Activated CD4-positive, alpha-beta T cell treated with anti-CD3 and anti-CD28 coated beads, Interleukin-2, Interleukin-6, amounts not matched to agents 100 ng/mL and 50 ng/mL, durations not matched to agents 16 hours and 8 hours (primary cell): ENCODE measurements at regions not wholly inside any gene's neighbourhood (a gene's known extent, or its start where the extent isn't known, plus 50 kb on each side); places are given as distances from the start of the nearest gene placed in this dataset.
"Not testable (repeated sequence)": the region's sequence is repeated elsewhere in the genome, so short reads cannot be mapped to it uniquely, and the experiment has no call there.

Source experiments
- DNase-seq: peaks from one replicate; pipeline ENCODE4 v3.0.0-alpha.2; 2020

DNA sequence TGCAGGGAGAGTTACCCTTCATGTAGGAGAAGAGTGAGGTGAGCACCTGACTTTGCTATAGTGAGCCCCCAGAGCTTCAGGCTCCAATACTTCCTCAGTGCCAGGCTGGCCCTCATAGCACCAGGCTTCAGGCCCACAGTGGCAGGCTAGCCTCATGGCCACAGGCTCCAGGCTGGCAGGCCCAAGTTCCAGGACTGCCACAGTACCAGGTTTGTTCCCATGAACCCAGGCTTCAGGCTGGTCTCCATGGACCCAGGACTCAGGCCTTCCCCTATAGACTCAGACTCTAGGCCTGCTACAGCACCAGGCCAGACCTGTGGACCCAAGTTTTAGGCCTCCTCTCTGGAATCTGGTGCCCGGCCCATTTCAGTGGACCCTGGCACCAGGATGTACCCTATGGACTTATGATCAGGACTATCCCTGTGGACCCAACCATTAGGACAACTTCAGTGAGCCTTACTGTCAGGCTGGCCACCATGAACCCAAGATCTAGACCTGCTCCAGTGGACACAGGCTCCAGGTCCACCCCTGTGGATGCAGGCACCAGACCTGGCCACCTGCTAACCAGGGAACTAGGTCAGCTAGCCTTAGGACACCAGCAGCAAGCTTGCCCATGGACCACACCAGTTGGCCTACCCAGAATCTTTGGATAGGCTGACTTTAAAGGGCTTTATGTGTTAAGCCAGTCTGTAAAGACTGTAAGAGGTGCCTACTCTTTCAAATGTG is 658.2 kb downstream of the KLHL13 start:
- DNase-seq = no peak

DNA sequence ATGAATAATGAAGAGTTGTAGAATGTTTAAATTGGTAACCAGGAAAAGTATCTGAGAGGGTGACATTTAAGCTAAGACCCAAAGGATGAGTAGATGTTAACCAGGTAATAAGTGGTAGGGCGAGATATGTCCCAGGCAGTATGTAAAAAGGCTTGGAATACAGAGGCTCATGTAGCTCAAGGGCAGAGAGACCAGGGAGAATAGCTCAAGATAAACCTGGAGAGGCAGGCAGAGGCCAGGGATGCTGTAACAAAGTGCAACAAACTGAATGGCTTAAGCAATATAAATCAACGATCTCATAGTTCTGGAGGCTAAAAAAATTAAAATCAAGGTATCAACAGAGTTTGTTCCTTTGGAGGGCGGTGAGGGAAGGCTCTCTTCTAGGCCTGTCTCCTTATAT is 660.8 kb downstream of the KLHL13 start:
- DNase-seq = no peak

DNA sequence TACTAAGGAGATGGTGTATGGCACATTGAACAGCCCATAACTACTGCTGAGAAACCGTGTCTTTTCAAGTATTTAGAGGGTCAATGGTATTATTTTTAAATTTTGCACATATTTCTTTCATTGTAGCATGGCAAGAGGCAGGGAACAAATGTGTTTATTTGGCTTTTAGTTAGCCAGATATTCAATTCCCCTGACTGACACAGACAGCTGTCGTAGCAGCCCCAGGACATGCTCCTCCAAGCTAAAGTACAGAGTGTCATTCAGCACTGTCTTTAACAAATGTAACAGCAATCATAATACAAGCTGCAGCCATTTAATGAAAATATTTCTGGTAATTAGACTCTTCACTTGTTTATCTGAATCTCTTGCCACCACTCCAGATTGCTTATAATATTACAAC is 687.1 kb downstream of the KLHL13 start:
- DNase-seq = no peak

GRCh38 chrX:117407449-117408150 is 709.0 kb downstream of the KLHL13 start:
- no peak for DNase-seq

DNA sequence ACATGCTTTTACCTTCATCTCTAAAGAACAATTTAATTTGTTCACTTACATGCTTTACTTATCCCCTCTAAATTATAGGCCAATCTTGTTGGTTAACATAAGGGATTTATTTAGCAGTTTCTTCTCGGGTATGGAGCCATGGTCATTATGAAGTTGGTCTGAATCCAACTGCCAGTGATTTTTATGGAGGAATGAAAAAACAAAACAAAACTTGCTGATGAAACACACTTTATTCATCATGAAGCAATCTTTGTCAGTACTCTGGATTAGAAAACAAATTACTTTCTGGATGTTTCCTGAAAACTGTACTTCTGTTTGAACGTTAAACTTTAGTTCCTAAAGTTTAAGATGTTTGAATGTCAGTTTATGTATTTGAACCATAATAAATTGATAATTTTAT is 715.8 kb downstream of the KLHL13 start:
- DNase-seq = no peak

DNA sequence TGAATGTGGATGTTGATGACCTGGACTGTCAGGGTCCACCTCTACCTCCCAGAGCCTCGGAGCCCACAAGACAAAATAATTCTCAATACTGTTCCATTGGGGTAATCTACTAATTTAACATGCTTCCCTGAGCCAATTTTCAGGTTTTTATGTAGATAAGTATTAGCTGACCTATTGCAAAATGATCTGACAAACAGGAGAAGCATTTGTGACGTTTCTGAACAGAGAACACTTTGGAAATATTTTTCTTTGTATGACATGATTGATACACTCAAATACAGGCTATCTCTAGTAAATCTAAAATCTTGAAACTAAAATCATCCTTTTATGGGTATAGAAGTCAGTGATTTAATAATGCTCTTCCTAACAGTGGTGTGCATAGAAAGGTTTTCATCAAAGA is 716.6 kb downstream of the KLHL13 start:
- DNase-seq = no peak

DNA sequence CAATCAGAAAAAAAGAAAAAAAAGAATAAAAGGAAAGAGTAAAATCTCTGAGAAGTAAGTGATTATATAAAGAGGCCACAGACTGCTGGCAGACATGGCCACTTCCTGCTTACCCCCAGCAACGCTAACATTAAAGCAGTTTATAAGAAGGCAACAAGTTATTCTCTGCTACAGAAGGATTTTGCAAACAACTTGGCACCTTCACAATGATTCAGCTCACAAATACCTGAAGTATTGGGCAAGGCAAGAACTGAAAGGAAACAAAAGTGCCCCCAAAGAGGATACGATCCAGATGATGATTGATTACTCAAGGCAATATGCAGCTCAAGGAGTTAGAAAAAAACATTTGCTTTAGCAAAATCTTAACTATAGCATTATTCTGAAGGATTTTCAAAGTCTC is 718.8 kb downstream of the KLHL13 start:
- DNase-seq = no peak

DNA sequence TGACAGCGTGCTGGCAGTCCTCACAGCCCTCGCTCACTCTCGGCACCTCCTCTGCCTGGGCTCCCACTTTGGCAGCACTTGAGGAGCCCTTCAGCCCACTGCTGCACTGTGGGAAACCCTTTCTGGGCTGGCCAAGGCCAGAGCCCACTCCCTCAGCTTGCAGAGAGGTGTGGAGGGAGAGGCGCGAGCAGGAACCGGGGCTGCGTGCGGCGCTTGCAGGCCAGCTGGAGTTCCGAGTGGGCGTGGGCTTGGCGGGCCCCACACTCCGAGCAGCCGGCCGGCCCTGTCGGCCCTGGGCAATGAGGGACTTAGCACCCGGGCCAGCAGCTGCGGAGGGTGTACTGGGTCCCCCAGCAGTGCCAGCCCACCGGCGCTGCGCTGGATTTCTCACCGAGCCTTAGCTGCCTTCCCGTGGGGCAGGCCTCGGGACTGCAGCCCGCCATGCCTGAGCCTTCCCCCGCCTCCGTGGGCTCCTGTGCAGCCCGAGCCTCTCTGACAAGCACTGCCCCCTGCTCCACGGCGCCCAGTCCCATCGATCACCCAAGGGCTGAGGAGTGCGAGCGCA is 722.0 kb downstream of the KLHL13 start:
- not testable (repeated sequence) for DNase-seq

GRCh38 chrX:117392360-117392759 is 724.2 kb downstream of the KLHL13 start:
- not testable (repeated sequence) for DNase-seq

DNA sequence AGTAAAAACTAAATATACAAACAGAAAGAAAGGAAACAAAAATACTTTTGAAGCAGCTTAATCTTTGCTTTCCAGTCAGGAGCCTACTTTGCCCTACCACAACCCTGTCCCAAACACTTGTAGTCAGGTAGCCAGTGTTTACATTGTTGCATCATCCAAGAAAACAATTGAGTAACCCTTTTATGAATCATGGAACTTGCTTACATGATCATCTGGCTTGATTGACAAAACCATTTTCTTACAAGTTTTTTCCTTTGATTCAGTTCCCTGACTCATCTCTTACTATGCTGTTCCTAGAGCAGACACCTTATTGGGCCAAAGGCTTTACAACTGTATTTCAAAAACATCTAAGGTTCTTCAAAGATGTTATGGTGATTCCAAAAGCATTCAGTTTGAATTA is 740.1 kb downstream of the KLHL13 start:
- DNase-seq = no peak

GRCh38 chrX:117335209-117335608 is 781.4 kb downstream of the KLHL13 start:
- no peak for DNase-seq

DNA sequence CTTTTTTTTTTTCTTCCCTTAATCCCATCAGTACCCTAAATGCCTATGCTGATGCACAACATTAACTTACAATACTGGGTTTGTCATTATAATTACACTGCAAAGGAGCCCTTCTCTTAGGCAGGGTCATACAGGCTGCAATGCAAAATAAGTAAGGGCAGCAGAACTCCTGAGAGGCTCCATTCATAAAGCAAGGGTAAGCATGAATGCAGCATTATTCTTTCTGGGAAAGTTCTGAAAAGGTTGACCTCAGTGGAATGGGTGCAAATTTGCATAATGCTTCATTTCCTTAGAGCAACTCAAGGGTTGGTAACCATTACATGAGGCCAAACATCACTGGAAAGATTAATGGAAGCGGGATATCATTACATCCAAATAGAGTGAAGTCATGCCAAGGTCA is 789.2 kb downstream of the KLHL13 start:
- no peak for DNase-seq

GRCh38 chrX:117325706-117326105 is 790.9 kb downstream of the KLHL13 start:
- DNase-seq = no peak

- no peak for DNase-seq
Measured at GRCh38 chrX:117305168-117305766, 811.3 kb downstream of the KLHL13 start.

- no peak for DNase-seq
Measured at GRCh38 chrX:117301086-117301485, 815.5 kb downstream of the KLHL13 start.

DNA sequence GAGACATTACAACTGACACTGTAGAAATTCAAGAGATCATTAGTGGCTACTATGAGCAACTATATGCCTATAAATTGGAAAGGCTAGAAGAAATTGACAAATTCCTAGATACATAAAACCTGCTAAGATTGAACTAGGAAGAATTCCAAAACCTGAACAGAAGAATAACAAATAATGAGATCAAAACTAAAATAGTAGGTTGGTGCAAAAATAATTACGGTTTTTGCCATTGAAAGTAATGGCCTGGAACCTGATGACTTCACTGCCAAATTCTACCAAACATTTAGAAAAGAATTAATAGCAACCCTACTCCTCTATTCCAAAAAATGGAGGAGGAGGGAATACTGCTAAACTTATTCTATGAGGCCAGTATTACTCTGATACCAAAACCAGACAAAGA is 824.9 kb downstream of the KLHL13 start:
- DNase-seq = no peak

- no peak for DNase-seq
Measured at GRCh38 chrX:117274965-117275364, 812.2 kb upstream of the CT83 start.
